H1 (cell line): ENCODE measurements at regions not wholly inside any gene's neighbourhood (a gene's known extent, or its start where the extent isn't known, plus 50 kb on each side); places are given as distances from the start of the nearest gene placed in this dataset.
A peak's percentile ranks its signal among the peaks of the same experiment; 100 is the strongest.

Source experiments
- CTCF ChIA-PET: fragments of 300-600 bp; sonication (Branson Sonifier 250); formaldehyde crosslinking; loops from one replicate; lab custom pipeline; 2021; ENCODE audit not compliant: partially characterized antibody; lab: Charles Lee
- POLR2A ChIA-PET: fragments of 300-600 bp; sonication (Branson Sonifier 250); formaldehyde crosslinking; loops from one replicate; lab custom pipeline; 2021; ENCODE audit warnings: inconsistent platforms; ENCODE audit not compliant: partially characterized antibody; lab: Charles Lee
- DNase-seq, 2 experiments: peaks; one replicate each; pipeline versions ENCODE4 v3.0.0 to v3.0.0-alpha.2; 2010 to 2022; ENCODE audit warnings: low spot score in 2 of 2, low read depth in 1 of 2, mixed read lengths in 1 of 2
- FAIRE-seq: peaks from 2 replicates; lab custom pipeline; 2011; peaks lifted over from hg19 to GRCh38; lab: Jason Lieb, UNC
- H2AFZ ChIP-seq: 2 replicates; pipeline ENCODE4 v1.8.1; 2012; ENCODE audit warnings: low read length, inconsistent platforms
- H2AK5ac ChIP-seq: 2 replicates; pipeline ENCODE4 v1.6.1; 2013; ENCODE audit warnings: low read depth, low read length
- H2BK120ac ChIP-seq: replicated peaks from 2 replicates; pipeline ENCODE3; 2013; ENCODE audit warnings: low read depth, low read length, inconsistent platforms
- H2BK12ac ChIP-seq: 2 replicates; pipeline ENCODE4 v1.6.1; 2013; ENCODE audit warnings: low read depth, low read length
- H2BK15ac ChIP-seq: 2 replicates; pipeline ENCODE4 v1.6.1; 2013; ENCODE audit warnings: low read length
- H2BK20ac ChIP-seq: 2 replicates; pipeline ENCODE4 v1.6.1; 2013; ENCODE audit warnings: low read length
- H2BK5ac ChIP-seq: 2 replicates; pipeline ENCODE4 v1.6.1; 2013; ENCODE audit warnings: low read depth, low read length
- H3K14ac ChIP-seq: 2 replicates; pipeline ENCODE4 v1.6.1; 2013; ENCODE audit warnings: inconsistent platforms; ENCODE audit not compliant: insufficient read length
- H3K18ac ChIP-seq: 2 replicates; pipeline ENCODE4 v1.6.1; 2013; ENCODE audit warnings: low read length; ENCODE audit errors: extremely low read depth
- H3K23ac ChIP-seq: 2 replicates; pipeline ENCODE4 v1.6.1; 2013; ENCODE audit warnings: inconsistent platforms; ENCODE audit not compliant: insufficient read length
- H3K23me2 ChIP-seq: 2 replicates; pipeline ENCODE4 v1.6.1; 2013; ENCODE audit warnings: low read depth, low read length
- H3K27ac ChIP-seq: 2 replicates; pipeline ENCODE4 v1.6.1; 2011; ENCODE audit warnings: low read depth, low read length, inconsistent platforms
- H3K27me3 ChIP-seq, 4 experiments: replicated peaks in 1 of 4; 1 replicate in 1 of 4; 2 replicates in 3 of 4; pipeline versions ENCODE4 v1.6.1 to v1.8.1; 2011 to 2013; ENCODE audit warnings: low read length in 3 of 4, mild to moderate bottlenecking in 3 of 4, inconsistent platforms in 2 of 4, mixed read lengths in 2 of 4, moderate library complexity in 1 of 4; ENCODE audit not compliant: control insufficient read depth in 3 of 4, insufficient read depth in 3 of 4; ENCODE audit errors: extremely low read depth in 1 of 4
- H3K36me3 ChIP-seq, 4 experiments: 2 replicates each; pipeline versions ENCODE4 v1.6.1 to v1.8.1; 2011 to 2013; ENCODE audit warnings: mild to moderate bottlenecking in 4 of 4, low read length in 3 of 4, moderate library complexity in 2 of 4, control low read depth in 1 of 4, inconsistent platforms in 1 of 4; ENCODE audit not compliant: insufficient read depth in 4 of 4, control insufficient read depth in 2 of 4
- H3K4ac ChIP-seq: replicated peaks from 2 replicates; pipeline ENCODE3; 2013; ENCODE audit warnings: low read length, low read depth, mixed read lengths, inconsistent platforms; ENCODE audit not compliant: insufficient read length
- H3K4me1 ChIP-seq, 4 experiments: replicated peaks in 1 of 4; 1 replicate in 1 of 4; 2 replicates in 3 of 4; pipeline versions ENCODE4 v1.6.1 to v1.8.1; 2011 to 2013; ENCODE audit warnings: low read length in 3 of 4, inconsistent platforms in 2 of 4, mixed read lengths in 1 of 4; ENCODE audit not compliant: insufficient read depth in 4 of 4, control insufficient read depth in 3 of 4
- H3K4me2 ChIP-seq, 2 experiments: 2 replicates each; pipeline versions ENCODE4 v1.6.1 to v1.8.1; 2011 to 2013; ENCODE audit warnings: low read depth in 2 of 2, low read length in 2 of 2, control low read depth in 1 of 2, inconsistent platforms in 1 of 2, mild to moderate bottlenecking in 1 of 2; ENCODE audit not compliant: insufficient read depth in 1 of 2
- H3K4me3 ChIP-seq, 4 experiments: fragments of 200-600, 300-600 bp in 1 of 4; sonication (generic), shearing (Covaris generic), sonication (Bioruptor Twin) in 1 of 4; 2 replicates each; pipeline versions ENCODE4 v1.5.1 to v1.8.1; 2011 to 2016; ENCODE audit warnings: low read length in 4 of 4, low read depth in 3 of 4, control low read depth in 2 of 4, inconsistent platforms in 2 of 4, mild to moderate bottlenecking in 2 of 4, mixed read lengths in 1 of 4, moderate library complexity in 1 of 4; ENCODE audit not compliant: insufficient read depth in 2 of 4; ENCODE audit errors: extremely low read depth in 1 of 4
- H3K56ac ChIP-seq: replicated peaks from 2 replicates; pipeline ENCODE3; 2013; ENCODE audit warnings: low read depth, mild to moderate bottlenecking, mixed read lengths, low read length, inconsistent platforms; ENCODE audit not compliant: insufficient read length
- H3K79me1 ChIP-seq: 2 replicates; pipeline ENCODE4 v1.6.1; 2013; ENCODE audit warnings: low read depth, low read length, control low read depth
- H3K79me2 ChIP-seq, 2 experiments: 2 replicates each; pipeline versions ENCODE4 v1.6.1 to v1.8.1; 2012 to 2013; ENCODE audit warnings: low read length in 2 of 2, mild to moderate bottlenecking in 2 of 2, inconsistent platforms in 1 of 2; ENCODE audit not compliant: insufficient read depth in 2 of 2, control insufficient read depth in 1 of 2
- H3K9ac ChIP-seq, 4 experiments: replicated peaks in 1 of 4; 1 replicate in 1 of 4; 2 replicates in 3 of 4; pipeline versions ENCODE4 v1.6.1 to v1.8.1; 2011 to 2013; ENCODE audit warnings: low read depth in 3 of 4, low read length in 3 of 4, control low read depth in 2 of 4, mild to moderate bottlenecking in 2 of 4, moderate library complexity in 2 of 4, inconsistent platforms in 1 of 4; ENCODE audit errors: extremely low read depth in 1 of 4
- H3K9me3 ChIP-seq, 2 experiments: 2 replicates each; pipeline versions ENCODE4 v1.6.1 to v1.8.1; 2012 to 2013; ENCODE audit warnings: mild to moderate bottlenecking in 2 of 2, moderate library complexity in 2 of 2, control low read depth in 1 of 2, inconsistent platforms in 1 of 2, low read depth in 1 of 2, low read length in 1 of 2, mixed read lengths in 1 of 2; ENCODE audit not compliant: insufficient read depth in 2 of 2
- H4K20me1 ChIP-seq, 2 experiments: replicated peaks in 1 of 2; 2 replicates each; pipeline versions ENCODE3 to v1.8.1; 2011 to 2013; ENCODE audit warnings: inconsistent platforms in 2 of 2, low read length in 2 of 2, mild to moderate bottlenecking in 1 of 2; ENCODE audit not compliant: insufficient read depth in 2 of 2, control insufficient read depth in 1 of 2
- H4K5ac ChIP-seq: 2 replicates; pipeline ENCODE4 v1.6.1; 2013; ENCODE audit warnings: low read length, low read depth, mixed read lengths, inconsistent platforms; ENCODE audit not compliant: insufficient read length
- H4K8ac ChIP-seq: 2 replicates; pipeline ENCODE4 v1.8.0; 2013; ENCODE audit warnings: mild to moderate bottlenecking, moderate library complexity, low read length, inconsistent platforms; ENCODE audit not compliant: insufficient read depth; ENCODE audit errors: extremely low read depth
- H4K91ac ChIP-seq: replicated peaks from 2 replicates; pipeline ENCODE3; 2013; ENCODE audit warnings: low read length, mixed read lengths, inconsistent platforms; ENCODE audit not compliant: insufficient read length
- ATF3 ChIP-seq: IDR thresholded peaks from 2 replicates; pipeline ENCODE4 v1.6.1; 2011; ENCODE audit warnings: low read depth, mild to moderate bottlenecking, low read length; ENCODE audit not compliant: insufficient read depth
- WGBS, 2 experiments: shearing (Covaris generic) in 1 of 2; methylation state at CpG; one replicate each; pipeline versions ENCODE4 v1.1.6 to v1.1.7; 2013 to 2015; ENCODE audit warnings: low lambda C conversion rate in 2 of 2, mixed read lengths in 2 of 2, inconsistent platforms in 1 of 2, low coverage in 1 of 2, missing lambda C conversion rate in 1 of 2; ENCODE audit not compliant: insufficient replicate concordance in 2 of 2, insufficient coverage in 1 of 2, insufficient read length in 1 of 2; ENCODE audit errors: extremely low coverage in 1 of 2, missing lambda C conversion rate in 1 of 2; 5-methylcytosine and 5-hydroxymethylcytosine counted together

GRCh38 chr16:85497622-85498314, 115.4 kb upstream of the GSE1 start:
- no peak for FAIRE-seq
- peaks cover 0 to 2% (median under 1%) of the 10 kb centered on the region in 4 experiments; a peak in 3 of 7 replicates for H3K4me1 ChIP-seq

More at GRCh38 chr16:85497622-85498314, 115.4 kb upstream of the GSE1 start:
- Histone ChIP-seq H3K9me3 (no peaks in the 10 kb centered on the region), H3K23ac (no peak overlapping the region), H3K9ac (no peak overlapping the region), H3K14ac (no peak overlapping the region), H4K5ac (no peak overlapping the region), H3K4me2 (no peak overlapping the region), H3K27me3 (no peaks in the 10 kb centered on the region), H3K27ac (no peak overlapping the region), H2AFZ (no peak overlapping the region), H3K18ac (no peak overlapping the region), H2BK5ac (no peak overlapping the region), H3K4me3 (no peak overlapping the region), H3K56ac (no peak overlapping the region), H3K23me2 (0 out of 2 replicates have a peak, but pooled peaks cover 1% of the 10 kb centered on the region), H4K8ac (no peak overlapping the region; the same call in none of the 2 replicates), H2BK20ac (no peak overlapping the region), H3K79me2 (no peaks in the 10 kb centered on the region), H2BK15ac (no peak overlapping the region), H3K36me3 (no peaks in the 10 kb centered on the region), H2AK5ac (peak overlapping the region; percentile 77; the same call in 1 of the 2 replicates), H3K79me1 (no peaks in the 10 kb centered on the region; the same call in 1 of the 2 replicates), H4K91ac (no peak overlapping the region), H3K4ac (no peak overlapping the region), H2BK120ac (no peak overlapping the region), H4K20me1 (peaks cover 0 to 9% of the 10 kb centered on the region in 2 experiments), H2BK12ac (no peak overlapping the region)
- ChIA-PET POLR2A (no interaction called here), CTCF (interaction anchor here (1.0 to 18.6 kb wide), 5 partner anchors 20 to 118 kb away, joined by 3 to 277 read pairs (median 4); no protein-coding TSS in a partner anchor)
- no peak for TF ChIP-seq ATF3
- DNase-seq: no peak
- 79% methylated on average over 17 of the region's 17 CpGs; no CpG with 5 or more reads in 1 of the 2 experiments for WGBS, 2 experiments
